GM23338 (cell line): ENCODE measurements at regions not wholly inside any gene's neighbourhood (a gene's known extent, or its start where the extent isn't known, plus 50 kb on each side); places are given as distances from the start of the nearest gene placed in this dataset.
A peak's percentile ranks its signal among the peaks of the same experiment; 100 is the strongest.

Experiments used
- ATAC-seq: fragments of 200-7000 bp; cut with Tn5 transposase; 3 replicates; pipeline ENCODE4 v1.9.1; 2020
- DNase-seq: peaks from one replicate; pipeline ENCODE4 v3.0.0-alpha.2; 2015; ENCODE audit warnings: low spot score
- H2AFZ ChIP-seq: fragments of 200-600 bp; sonication (generic); 2 replicates; pipeline ENCODE4 v1.8.0; 2016; ENCODE audit warnings: antibody characterized with exemption, mild to moderate bottlenecking, moderate library complexity
- H3F3A ChIP-seq: fragments of 200-600 bp; sonication (generic); replicated peaks from 2 replicates; pipeline ENCODE4 v1.8.0; 2017; ENCODE audit warnings: antibody characterized with exemption, mixed run types, low read depth
- H3K27ac ChIP-seq: fragments of 200-600 bp; sonication (generic); 2 replicates; pipeline ENCODE4 v1.6.1; 2016; ENCODE audit warnings: low read depth
- H3K27me3 ChIP-seq: fragments of 200-600 bp; sonication (generic); 2 replicates; pipeline ENCODE4 v1.8.0; 2016; ENCODE audit warnings: mild to moderate bottlenecking, mixed run types, moderate library complexity; ENCODE audit not compliant: insufficient read depth
- H3K36me3 ChIP-seq: fragments of 200-600 bp; sonication (generic); 2 replicates; pipeline ENCODE4 v1.8.0; 2016; ENCODE audit warnings: mild to moderate bottlenecking; ENCODE audit not compliant: insufficient read depth
- H3K4me1 ChIP-seq: fragments of 200-600 bp; sonication (generic); 2 replicates; pipeline ENCODE4 v1.8.0; 2016; ENCODE audit warnings: mild to moderate bottlenecking, moderate library complexity; ENCODE audit not compliant: insufficient read depth
- H3K4me2 ChIP-seq: fragments of 200-600 bp; sonication (generic); 2 replicates; pipeline ENCODE4 v1.7.1; 2017; ENCODE audit warnings: mixed run types
- H3K4me3 ChIP-seq: fragments of 200-600 bp; sonication (generic); 2 replicates; pipeline ENCODE4 v1.6.1; 2016; ENCODE audit warnings: mixed run types
- H3K79me2 ChIP-seq: fragments of 200-600 bp; sonication (generic); replicated peaks from 2 replicates; pipeline ENCODE4 v1.8.0; 2017; ENCODE audit warnings: mild to moderate bottlenecking; ENCODE audit not compliant: insufficient read depth
- H3K9me2 ChIP-seq: fragments of 200-600 bp; sonication (generic); 2 replicates; pipeline ENCODE4 v1.8.0; 2017; ENCODE audit not compliant: insufficient read depth
- H4K20me1 ChIP-seq: fragments of 200-600 bp; sonication (generic); replicated peaks from 2 replicates; pipeline ENCODE4 v1.8.0; 2017; ENCODE audit warnings: mild to moderate bottlenecking; ENCODE audit not compliant: insufficient read depth
- H3K27ac Mint-ChIP-seq: 2 replicates; pipeline ENCODE4 v1.8.0; 2020; ENCODE audit warnings: inconsistent platforms, mild to moderate bottlenecking, moderate library complexity, mixed read lengths
- H3K27me3 Mint-ChIP-seq: 3 replicates; pipeline ENCODE4 v1.8.0; 2022; ENCODE audit warnings: low read depth, mild to moderate bottlenecking, moderate library complexity, mixed read lengths, inconsistent platforms; ENCODE audit not compliant: insufficient read depth, poor library complexity
- H3K36me3 Mint-ChIP-seq: 3 replicates; pipeline ENCODE4 v1.8.0; 2021; ENCODE audit warnings: low read depth, mild to moderate bottlenecking, inconsistent platforms, moderate library complexity, mixed read lengths
- H3K4me1 Mint-ChIP-seq: 3 replicates; pipeline ENCODE4 v1.8.0; 2020; ENCODE audit warnings: mild to moderate bottlenecking, inconsistent platforms, mixed read lengths
- H3K4me3 Mint-ChIP-seq: 3 replicates; pipeline ENCODE4 v1.8.0; 2021; ENCODE audit warnings: moderate library complexity, mild to moderate bottlenecking, inconsistent platforms, mixed read lengths
- H3K9me3 Mint-ChIP-seq: 3 replicates; pipeline ENCODE4 v1.8.0; 2020; ENCODE audit warnings: moderate library complexity, mild to moderate bottlenecking, inconsistent platforms, mixed read lengths
- CREB1 ChIP-seq: fragments of 250-450 bp; sonication (Bioruptor Pico); IDR thresholded peaks from 2 replicates; pipeline ENCODE4 v1.5.0; 2020; ENCODE audit warnings: low read depth, mild to moderate bottlenecking, moderate library complexity
- CTCF ChIP-seq, 2 experiments: fragments of 200-600 bp in 1 of 2; sonication (generic) in 1 of 2; conservative IDR thresholded peaks; 2 replicates each; pipeline versions ENCODE4 v1.5.1 to v1.6.1; 2016 to 2017; ENCODE audit warnings: antibody characterized with exemption in 2 of 2, low read depth in 2 of 2, mild to moderate bottlenecking in 2 of 2, moderate library complexity in 1 of 2
- ETS1 ChIP-seq: IDR thresholded peaks from 2 replicates; pipeline ENCODE4 v1.6.1; 2016; ENCODE audit warnings: antibody characterized with exemption
- EZH2 ChIP-seq: fragments of 200-600 bp; sonication (generic); IDR thresholded peaks from one replicate; pipeline ENCODE4 v1.8.0; 2017; ENCODE audit warnings: antibody characterized with exemption, mild to moderate bottlenecking, low read depth; ENCODE audit not compliant: unreplicated experiment
- EZH2phosphoT487 ChIP-seq: fragments of 200-600 bp; sonication (generic); IDR thresholded peaks from one replicate; pipeline ENCODE4 v1.8.1; 2018; ENCODE audit warnings: antibody characterized with exemption; ENCODE audit not compliant: unreplicated experiment
- POLR2AphosphoS5 ChIP-seq: IDR thresholded peaks from 2 replicates; pipeline ENCODE4 v1.6.1; 2016; ENCODE audit warnings: antibody characterized with exemption, low read depth
- STAT1 ChIP-seq: IDR thresholded peaks from one replicate; pipeline ENCODE4 v1.6.1; 2016; ENCODE audit warnings: antibody characterized with exemption; ENCODE audit not compliant: unreplicated experiment
- ZNF114 ChIP-seq: fragments of 250-450 bp; sonication (Bioruptor Pico); IDR thresholded peaks from 2 replicates; pipeline ENCODE4 v1.5.0; 2020; ENCODE audit warnings: mild to moderate bottlenecking, moderate library complexity
- ZNF462 ChIP-seq: fragments of 250-450 bp; sonication (Bioruptor Pico); IDR thresholded peaks from 2 replicates; pipeline ENCODE4 v1.5.0; 2020; ENCODE audit warnings: mild to moderate bottlenecking, moderate library complexity

GRCh38 chr13:31517599-31517998, 221.7 kb upstream of the RXFP2 start (continued):
- TF ChIP-seq ZNF462 (CRISPR knock-in tag) (no peak), CTCF (conservative IDR thresholded peaks at IDR 0.05; ENCODE audit: low read depth in 2 of 2) (no peak), EZH2 (no peak), ZNF114 (CRISPR knock-in tag) (no peak), POLR2AphosphoS5 (no peak), ETS1 (no peak)

GRCh38 chr13:31518645-31519044, 220.7 kb upstream of the RXFP2 start:
- Histone ChIP-seq H3K27ac (no peak overlapping the region), H3K79me2 (no peaks in the 10 kb centered on the region), H3K9me2 (no peaks in the 10 kb centered on the region), H2AFZ (peak overlapping the region; percentile 15; the same call in 1 of the 2 replicates), H3K4me2 (no peak overlapping the region), H3F3A (no peaks in the 10 kb centered on the region), H3K4me1 (peaks cover 28% of the 10 kb centered on the region), H4K20me1 (no peaks in the 10 kb centered on the region), H3K36me3 (no peaks in the 10 kb centered on the region), H3K4me3 (no peak overlapping the region), H3K27me3 (no peaks in the 10 kb centered on the region)
- no peak overlapping the region for H3K27ac Mint-ChIP-seq
- no peaks in the 10 kb centered on the region for H3K27me3 Mint-ChIP-seq
- no peak for TF ChIP-seq STAT1
- TF ChIP-seq CREB1 (CRISPR knock-in tag): no peak
- no peak for TF ChIP-seq ETS1
- TF ChIP-seq EZH2phosphoT487: no peak
- DNase-seq: no peak
- peaks cover 14% of the 10 kb centered on the region for H3K4me1 Mint-ChIP-seq
- no peak for ATAC-seq
- H3K9me3 Mint-ChIP-seq: no peaks in the 10 kb centered on the region
- H3K36me3 Mint-ChIP-seq: no peaks in the 10 kb centered on the region
- no peak overlapping the region for H3K4me3 Mint-ChIP-seq
